Left hindlimb (tissue), 1 donor: ENCODE measurements at regions not wholly inside any gene's neighbourhood (a gene's known extent, or its start where the extent isn't known, plus 50 kb on each side); places are given as distances from the start of the nearest gene placed in this dataset.

Experiments
- DNase-seq: peaks from one replicate; pipeline ENCODE4 v3.0.0-alpha.2; 2018

- DNase-seq: no peak
Observed at GRCh38 chr5:135721548-135722090, 112.8 kb upstream of the SLC25A48 start.

GRCh38 chr5:135720191-135720590 lies 114.3 kb upstream of the SLC25A48 start:
- DNase-seq: no peak

- no peak for DNase-seq
Observed at GRCh38 chr5:135719428-135720063, 114.9 kb upstream of the SLC25A48 start.

- no peak for DNase-seq
Observed at GRCh38 chr5:135718651-135719050, 115.8 kb upstream of the SLC25A48 start.

GRCh38 chr5:135718151-135718550 lies 116.3 kb upstream of the SLC25A48 start:
- no peak for DNase-seq

GRCh38 chr5:135715267-135716055 lies 119.0 kb upstream of the SLC25A48 start:
- no peak for DNase-seq

GRCh38 chr5:135714126-135714894 lies 120.2 kb upstream of the SLC25A48 start:
- DNase-seq: peak; percentile 77

GRCh38 chr5:135713161-135713915 lies 121.1 kb upstream of the SLC25A48 start:
- DNase-seq: no peak

- DNase-seq: no peak
Observed at GRCh38 chr5:135711911-135712310, 122.6 kb upstream of the SLC25A48 start.

GRCh38 chr5:135710045-135710675 lies 124.3 kb upstream of the SLC25A48 start:
- DNase-seq: no peak

- no peak for DNase-seq
Observed at GRCh38 chr5:135709208-135709575, 125.3 kb upstream of the SLC25A48 start.

- DNase-seq: no peak
Observed at GRCh38 chr5:135708481-135709207, 125.8 kb upstream of the SLC25A48 start.

- no peak for DNase-seq
Observed at GRCh38 chr5:135707302-135707701, 127.2 kb upstream of the SLC25A48 start.

GRCh38 chr5:135706893-135707292 lies 127.6 kb upstream of the SLC25A48 start:
- no peak for DNase-seq

GRCh38 chr5:135706474-135706873 lies 127.7 kb upstream of the CXCL14 start:
- DNase-seq: no peak

GRCh38 chr5:135705941-135706466 lies 127.2 kb upstream of the CXCL14 start:
- DNase-seq: no peak

- no peak for DNase-seq
Observed at GRCh38 chr5:135705141-135705631, 126.4 kb upstream of the CXCL14 start.

- no peak for DNase-seq
Observed at GRCh38 chr5:135704616-135705015, 125.8 kb upstream of the CXCL14 start.

GRCh38 chr5:135703016-135703550 lies 124.3 kb upstream of the CXCL14 start:
- DNase-seq: no peak

- DNase-seq: no peak
Observed at GRCh38 chr5:135702191-135702590, 123.4 kb upstream of the CXCL14 start.

- DNase-seq: no peak
Observed at GRCh38 chr5:135700731-135701130, 121.9 kb upstream of the CXCL14 start.
